CD4-positive, alpha-beta T cell treated with Interleukin-17A for 1 hour (primary cell): ENCODE measurements at regions not wholly inside any gene's neighbourhood (a gene's known extent, or its start where the extent isn't known, plus 50 kb on each side); places are given as distances from the start of the nearest gene placed in this dataset.
"Not testable (repeated sequence)": the region's sequence is repeated elsewhere in the genome, so short reads cannot be mapped to it uniquely, and the experiment has no call there.

ENCODE experiments used
- DNase-seq: peaks from one replicate; pipeline ENCODE4 v3.0.0-alpha.2; 2020

DNA sequence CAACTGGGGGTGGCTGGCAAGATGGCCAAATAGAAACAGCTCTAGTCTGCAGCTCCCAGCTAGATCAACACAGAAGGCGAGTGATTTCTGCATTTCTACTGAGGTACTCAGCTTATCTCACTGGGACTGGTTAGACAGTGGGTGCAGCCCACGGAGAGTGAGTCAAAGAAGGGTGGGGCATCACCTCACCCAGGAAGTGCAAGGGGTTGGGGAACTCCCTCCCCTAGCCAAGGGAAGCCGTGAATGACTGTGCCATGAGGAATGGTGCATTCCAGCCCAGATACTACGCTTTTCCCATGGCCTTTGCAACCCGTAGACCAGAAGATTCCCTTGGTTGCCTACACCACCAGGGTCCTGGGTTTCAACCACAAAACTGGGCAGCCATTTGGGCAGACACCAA lies 452.6 kb downstream of the NR4A2 start:
- not testable (repeated sequence) for DNase-seq

DNA sequence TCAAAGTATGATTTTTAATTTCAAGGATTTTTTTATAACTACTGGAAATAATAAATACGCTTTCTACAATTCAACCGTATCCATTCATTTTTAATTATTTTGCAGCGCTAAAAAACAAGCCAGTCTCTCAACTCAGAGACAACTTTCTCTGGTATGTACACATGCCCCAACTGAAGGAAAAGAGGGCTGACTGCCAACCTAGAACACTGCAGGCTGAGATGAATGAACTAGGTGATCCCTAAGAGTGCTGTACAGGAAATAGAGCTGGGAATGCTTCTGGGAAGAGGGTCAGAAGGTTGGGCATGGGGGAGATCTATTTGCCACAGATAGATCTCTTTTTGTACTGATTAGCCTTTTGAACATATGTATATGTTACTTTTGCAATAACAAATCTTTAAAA lies 460.1 kb downstream of the NR4A2 start:
- no peak for DNase-seq

DNA sequence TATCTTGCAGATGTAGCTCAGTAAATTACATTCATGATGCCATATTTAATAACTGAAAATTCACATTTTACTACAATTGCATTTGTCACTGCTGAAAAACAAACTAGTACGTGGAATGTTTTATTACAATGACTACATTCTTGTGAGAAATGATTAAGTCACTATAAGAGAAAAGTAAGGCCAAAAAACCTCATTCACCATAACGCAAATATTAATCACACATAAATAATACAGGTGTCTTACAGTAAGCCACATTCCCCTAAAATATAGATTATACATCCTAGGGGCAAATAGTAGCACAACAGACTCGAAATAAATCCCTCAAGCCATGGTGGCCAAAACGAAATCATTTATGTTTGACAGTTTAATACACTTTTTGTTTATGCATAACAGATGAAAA lies 460.6 kb downstream of the NR4A2 start:
- no peak for DNase-seq

DNA sequence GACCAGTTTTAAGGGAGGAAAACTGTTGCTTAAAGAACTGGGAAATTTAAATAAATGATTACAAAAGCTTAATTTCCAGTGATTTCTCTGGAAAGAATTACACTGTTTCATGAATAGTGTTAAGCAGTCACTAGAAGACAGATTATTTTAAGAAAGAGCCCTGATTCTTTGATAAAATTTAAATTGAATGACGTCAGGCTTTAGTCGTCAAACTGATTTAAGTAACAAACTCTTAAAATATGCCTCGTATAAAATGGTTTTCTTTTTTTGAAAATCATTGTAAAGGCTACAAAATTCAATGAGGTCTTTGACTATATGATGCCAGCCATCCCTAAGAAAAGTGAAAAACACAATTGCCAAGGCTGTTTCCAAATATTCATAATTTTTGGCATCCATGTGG lies 465.0 kb downstream of the NR4A2 start:
- DNase-seq: no peak

DNA sequence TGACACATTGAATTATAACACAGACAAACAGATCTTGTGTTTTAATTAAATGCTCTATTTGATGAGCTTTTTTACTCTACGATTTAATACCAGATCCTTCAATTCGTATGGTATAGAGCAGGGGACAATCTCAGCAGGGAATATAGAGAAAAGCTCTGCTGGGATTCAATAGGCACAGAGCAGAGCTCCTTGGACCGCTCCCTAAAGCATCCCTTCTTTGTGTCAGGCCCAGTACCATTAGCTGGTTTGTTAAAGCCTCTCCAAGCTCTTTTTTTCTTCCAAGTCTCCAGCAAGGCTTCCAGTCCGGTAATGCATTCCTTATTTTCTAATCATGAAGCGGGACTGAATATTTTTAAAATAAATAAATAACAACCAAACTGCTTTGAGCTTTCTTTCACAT lies 466.0 kb downstream of the NR4A2 start:
- no peak for DNase-seq

DNA sequence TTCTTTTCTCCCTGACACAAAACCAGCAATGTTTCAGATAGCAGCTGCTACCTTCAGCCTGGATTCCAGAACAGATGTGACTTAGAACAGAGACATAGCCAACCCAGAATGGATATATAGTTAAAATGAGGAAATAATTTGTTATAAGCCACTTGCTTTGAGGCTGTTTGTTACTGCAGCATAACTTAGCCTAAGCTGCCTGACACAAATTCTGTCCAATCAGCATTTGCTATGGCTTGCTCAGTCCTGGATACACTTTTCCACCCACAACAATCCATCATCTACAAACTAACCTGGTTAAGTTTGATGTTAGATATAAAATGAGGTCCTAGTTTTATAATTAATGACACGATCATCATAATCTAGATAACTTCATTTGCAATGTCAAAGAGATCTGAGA lies 480.4 kb downstream of the NR4A2 start:
- no peak for DNase-seq

DNA sequence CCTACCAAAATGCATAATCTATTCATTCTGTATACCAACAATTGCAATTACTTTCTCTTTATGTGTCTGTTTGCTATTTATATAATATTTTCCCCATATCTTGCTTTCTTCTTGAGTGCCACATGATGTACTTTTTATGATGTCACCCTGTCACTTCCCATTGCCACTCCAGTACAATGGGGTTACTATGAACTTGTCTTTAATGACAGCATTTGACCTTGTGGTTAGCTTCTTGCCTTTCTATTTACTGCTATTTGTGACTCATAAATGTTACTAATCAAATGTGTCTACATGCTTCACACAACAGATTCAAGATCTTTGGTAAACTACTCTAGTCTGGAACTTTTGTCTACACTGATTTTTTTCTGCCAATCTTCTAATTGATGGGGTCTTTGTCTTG lies 486.3 kb downstream of the NR4A2 start:
- DNase-seq: no peak

DNA sequence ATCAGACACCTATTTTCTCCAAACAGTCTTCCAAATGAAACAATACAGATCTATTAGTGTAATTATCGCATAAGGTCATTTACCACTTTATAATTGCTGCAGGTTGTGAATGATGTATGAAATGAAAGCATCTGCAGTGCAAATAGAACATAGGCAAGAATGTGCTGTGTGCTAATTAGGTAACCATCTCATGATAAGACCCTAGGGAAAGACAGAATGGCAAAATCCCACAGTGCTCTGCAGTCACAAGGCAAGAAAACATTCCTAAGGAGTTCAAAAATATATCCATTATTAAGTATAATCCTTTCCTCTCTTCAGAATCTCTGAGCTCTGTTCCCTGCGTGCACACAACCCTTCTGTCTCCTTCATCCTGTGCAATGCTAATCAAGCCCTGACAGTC lies 488.1 kb downstream of the NR4A2 start:
- DNase-seq: no peak

DNA sequence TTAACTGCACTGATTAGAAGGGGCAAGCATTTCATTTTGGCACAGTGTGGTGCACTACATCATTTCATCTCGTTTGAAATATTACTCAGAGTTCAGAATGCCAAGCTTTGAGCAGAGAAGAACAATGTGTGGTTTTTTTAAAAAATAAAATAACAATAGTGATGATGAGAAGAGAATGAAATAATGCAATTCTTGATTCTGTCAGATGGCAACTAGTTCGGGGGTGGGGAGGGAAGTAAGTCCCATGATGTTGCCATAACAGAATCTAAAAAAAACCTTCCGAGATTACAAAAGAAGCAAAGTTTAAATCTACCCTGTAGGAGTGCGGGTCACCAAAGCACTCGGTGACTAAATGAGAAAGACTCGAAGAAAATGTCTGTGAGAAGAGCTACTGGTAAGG lies 490.4 kb downstream of the NR4A2 start:
- no peak for DNase-seq

DNA sequence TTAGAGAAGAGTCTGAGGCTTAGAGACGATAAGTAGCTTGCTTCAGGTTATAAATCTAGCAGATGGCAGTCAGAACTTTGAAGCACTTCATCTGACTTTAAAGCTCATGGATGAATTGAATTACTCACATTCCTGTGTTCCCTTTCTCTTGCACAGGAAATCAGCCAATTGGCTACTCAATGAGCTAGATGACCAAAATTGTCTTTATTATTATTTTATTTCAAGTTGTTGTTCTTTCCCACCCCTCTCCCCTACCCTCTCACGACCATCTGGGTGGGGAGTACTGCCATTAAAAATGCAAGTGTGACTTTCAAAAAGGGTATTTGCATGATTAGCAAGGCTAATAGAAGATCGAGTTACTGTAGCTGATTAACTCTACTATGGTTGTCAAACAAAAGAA lies 491.1 kb downstream of the NR4A2 start:
- DNase-seq: no peak

DNA sequence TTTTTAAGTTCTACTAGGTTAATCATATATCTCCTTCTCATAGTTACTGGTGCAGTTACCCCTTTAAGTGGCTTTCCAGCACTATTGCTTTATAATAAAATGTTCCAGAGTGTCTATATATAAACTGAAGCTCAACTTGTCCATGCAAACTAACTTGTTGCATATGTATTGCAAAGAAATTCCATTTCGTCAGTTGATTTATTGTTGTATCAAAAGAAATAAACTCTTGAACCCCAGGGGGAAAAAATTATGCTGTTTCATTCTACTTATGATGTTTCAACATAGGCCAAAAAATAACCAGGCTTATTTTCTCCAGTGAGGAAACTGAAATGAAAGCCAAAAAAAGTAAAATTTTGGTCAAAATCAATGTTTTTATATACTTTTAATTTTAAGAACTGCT lies 491.9 kb downstream of the NR4A2 start:
- no peak for DNase-seq

DNA sequence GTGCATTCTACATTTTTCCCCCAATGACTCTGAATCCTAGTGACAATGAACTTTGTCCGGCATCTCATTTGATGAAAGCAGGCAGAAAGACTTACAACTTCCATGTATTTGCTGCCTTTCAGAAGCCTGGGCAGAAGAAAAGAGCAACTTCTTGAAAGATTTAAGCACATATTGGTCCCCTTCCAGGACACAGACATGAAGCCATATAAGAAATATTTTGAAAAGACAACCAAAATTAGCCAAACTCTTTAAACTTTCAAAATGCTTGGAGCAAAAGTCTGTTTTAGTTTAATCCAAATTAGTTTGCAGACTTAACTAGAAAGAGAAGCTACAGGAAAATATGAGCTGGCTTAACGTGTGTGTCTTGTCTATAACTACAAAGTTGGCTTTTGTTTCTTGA lies 492.5 kb downstream of the NR4A2 start:
- no peak for DNase-seq

DNA sequence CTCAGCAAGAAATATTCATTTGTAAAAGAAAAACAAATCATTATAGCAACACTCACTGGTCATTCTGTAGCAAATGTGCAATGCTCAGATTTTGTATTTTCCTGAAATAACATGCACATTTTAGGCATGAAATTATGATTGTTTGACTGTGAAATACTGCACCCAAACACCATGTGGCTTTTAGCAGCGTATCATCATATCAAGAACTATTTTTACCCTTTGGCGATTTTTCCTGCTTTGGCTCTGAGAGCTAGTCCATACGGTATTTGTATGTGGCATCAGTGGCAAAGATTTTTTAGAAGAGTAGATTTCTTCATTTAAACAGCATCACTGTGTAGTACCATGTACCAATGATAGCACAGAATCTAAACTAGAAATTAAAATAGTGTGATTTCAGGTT lies 493.1 kb downstream of the NR4A2 start:
- DNase-seq: no peak

DNA sequence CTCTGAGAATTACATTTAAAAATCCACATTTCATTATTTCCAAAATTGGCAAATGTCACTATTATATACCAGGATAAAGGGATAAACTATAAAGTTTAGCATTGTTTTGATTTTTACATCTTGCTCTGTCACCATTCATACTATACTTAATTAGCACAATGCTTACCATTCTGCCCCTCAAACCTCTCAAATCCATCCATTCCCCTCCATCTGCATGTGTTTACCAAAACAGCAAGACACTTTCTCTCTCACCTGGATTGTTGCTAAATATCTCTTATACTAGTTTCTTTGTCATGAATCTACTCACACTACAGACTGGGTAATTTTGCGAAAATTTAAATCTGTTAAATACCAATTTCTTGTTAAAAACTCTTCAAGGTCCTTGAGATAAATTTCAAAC lies 496.1 kb downstream of the NR4A2 start:
- no peak for DNase-seq

DNA sequence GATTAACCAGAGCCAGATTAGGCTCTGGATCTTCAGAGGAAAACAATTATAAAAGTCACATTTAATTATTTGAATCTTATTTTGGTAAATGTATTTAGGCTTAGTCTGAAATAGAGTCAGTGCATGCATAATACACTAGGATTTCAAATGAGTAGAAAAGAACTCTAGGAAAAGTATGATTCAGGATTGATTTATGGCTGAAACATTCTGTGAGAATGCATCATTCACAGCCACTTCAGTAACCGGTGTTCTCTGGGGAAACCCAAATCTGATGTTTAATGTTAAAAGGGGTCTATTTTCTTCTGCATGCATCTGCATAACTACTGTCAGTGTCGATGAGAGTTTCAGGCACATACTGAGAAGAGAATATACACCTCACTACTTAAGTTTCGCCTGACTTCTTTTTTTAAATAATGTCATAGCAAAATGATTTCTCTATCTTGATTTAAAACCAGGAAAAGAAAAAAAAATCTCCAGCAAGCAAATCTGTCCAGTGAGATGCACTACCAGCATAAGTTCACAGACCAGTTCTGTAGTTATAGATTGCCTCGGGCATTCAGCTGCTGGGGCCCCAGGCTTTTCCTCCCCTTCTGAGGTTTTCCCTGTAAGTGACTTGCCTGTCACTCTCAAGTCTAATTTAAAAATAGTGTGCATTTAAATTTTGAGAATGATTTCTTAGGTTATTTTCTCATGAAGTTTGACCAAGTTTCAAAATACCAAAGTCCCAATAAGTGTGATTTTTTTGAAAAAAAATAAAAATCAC lies 501.5 kb downstream of the NR4A2 start:
- DNase-seq: no peak

DNA sequence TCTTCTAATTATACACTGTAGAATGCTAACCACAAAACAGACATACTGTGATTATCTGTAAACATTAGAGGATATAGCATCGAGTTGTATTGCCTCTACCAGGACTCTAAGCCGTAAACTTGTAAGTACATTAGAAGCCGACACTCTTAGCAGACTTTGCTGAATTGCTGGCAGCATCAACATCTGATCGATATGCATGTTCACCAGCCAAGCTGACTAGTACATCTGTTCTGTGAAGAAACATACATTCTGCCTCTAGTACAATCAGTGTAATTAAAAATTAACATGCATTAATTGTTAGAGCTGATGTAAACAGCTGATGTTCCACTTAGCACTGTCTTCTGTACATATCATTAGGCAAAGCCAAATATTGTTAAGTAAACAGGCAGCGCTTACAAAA lies 502.2 kb downstream of the NR4A2 start:
- DNase-seq: no peak

DNA sequence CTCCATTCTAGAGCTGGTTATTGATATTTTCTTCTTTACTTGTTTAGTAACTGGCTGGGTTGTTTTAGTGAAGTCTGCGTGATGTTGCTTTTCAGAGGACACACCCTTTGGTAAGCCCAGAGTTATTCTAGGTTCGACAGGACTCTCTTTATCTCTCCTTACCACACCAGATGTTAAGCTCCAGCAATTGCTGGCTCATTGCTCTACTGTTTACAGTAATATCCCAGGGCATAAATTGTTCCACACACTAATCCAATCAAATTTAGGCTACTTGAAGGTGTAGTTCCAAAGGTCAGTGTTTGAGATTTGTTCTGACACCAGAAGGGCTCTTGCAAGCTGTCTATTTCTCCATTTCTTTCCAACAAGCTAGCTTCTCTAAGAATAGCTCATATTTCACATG lies 506.6 kb downstream of the NR4A2 start:
- no peak for DNase-seq

DNA sequence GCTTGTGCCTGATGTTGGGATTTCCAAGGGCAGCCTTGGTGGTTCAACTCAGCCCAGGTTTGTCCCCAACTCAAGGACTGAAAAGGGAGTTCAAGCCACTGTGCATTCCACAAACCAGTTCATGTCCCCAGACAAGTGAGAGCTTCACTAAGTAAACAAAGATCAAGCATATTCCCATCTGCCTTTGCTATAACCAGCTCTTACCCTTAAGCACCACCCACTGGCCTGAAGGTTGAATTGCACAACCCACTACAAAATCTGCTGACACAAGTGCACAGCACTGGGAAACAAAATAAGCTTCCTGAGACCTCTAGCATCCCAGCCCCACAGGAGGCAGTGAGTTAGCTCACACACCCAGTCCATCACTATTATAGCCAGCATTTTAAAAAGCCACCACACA lies 516.7 kb downstream of the NR4A2 start:
- no peak for DNase-seq

DNA sequence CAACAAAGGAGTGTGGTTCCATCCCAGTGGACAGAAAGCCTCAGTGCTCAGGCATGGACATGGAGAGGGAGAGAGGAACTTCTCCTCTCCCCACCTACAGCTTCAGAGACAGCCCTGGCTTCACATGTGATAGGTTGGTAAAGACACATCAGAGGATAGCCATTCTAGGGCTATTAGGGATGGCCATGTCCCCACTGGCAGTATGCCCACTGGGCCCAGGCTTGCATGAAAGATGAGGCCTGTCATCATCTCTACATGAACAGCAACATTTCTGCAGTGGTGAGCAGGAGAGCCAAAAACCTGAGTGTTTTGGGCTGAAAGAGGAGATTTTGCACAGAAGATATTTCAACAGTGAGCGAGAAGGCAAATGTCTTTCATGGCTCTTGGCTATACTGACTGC lies 517.2 kb downstream of the NR4A2 start:
- DNase-seq: no peak

DNA sequence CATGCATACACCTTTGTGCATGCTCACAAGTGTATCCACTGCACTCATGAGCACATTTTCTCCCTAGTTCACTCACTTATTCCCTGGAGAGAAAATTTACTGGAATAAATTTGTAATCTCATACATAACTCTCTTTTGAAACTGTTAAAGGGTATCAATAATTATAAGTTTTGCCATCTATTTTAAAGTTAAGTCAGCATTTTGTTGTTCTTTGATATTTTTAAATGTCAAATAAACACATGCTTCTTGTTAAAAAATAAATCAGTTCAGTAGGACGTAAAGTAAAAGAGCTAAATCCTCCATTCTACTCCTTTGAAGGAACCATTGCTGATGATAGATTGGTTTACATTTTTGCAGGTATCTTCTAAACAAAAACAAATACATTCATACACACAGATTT lies 522.1 kb downstream of the NR4A2 start:
- DNase-seq: no peak

DNA sequence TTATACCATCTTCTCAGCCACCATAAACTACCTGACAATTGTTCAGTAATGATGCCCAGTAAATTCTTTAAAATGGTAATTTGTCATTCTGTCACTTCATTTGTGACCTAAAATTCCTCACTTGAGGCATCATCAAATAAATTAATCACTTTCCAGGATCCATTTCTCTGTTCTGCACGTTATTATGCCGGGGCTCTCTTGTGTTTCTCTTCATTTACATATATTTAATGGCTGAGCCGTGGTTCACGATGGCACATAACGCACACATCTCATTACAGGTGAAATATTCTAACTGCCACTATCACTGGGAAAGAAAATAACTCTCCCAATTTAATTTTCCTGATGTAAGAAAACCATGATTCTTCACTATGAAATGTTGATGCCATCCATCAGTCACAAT lies 529.6 kb downstream of the NR4A2 start:
- DNase-seq: no peak

DNA sequence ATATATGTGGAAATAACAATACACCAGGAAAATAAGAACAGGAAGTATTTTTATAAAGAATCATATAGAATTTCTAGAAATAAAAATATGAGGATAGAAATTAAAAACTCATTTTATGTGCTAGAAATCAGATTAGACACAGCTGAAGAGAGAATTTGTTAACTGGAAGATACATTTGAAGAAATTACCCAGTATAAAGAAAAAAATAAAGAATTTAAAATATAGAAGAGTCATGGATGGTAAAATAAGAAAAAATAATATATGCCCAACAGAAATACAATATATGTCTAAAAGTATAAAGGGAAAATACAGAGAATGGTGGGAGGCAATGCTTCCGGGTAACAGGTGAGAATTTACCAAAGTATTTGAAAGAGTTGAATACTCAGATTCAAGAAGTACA lies 539.9 kb downstream of the NR4A2 start:
- no peak for DNase-seq

DNA sequence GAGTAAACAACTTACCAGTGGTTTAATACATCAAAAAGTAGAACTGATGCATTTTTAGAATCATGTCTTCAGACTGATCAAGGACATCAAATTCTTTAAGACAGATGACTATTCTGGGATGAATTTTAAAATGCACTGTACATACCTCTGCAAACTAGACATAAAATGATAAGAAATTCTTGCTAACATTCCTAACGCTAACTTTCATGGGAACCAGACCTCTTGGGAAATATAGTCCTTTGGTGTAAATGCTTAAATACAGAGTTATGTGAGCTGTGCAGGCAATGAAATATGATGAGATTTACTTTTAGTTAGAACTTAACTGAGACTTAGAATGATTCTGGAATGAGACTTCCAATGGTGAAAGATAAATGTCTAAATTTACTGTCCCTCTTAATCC lies 562.0 kb downstream of the NR4A2 start:
- DNase-seq: no peak

DNA sequence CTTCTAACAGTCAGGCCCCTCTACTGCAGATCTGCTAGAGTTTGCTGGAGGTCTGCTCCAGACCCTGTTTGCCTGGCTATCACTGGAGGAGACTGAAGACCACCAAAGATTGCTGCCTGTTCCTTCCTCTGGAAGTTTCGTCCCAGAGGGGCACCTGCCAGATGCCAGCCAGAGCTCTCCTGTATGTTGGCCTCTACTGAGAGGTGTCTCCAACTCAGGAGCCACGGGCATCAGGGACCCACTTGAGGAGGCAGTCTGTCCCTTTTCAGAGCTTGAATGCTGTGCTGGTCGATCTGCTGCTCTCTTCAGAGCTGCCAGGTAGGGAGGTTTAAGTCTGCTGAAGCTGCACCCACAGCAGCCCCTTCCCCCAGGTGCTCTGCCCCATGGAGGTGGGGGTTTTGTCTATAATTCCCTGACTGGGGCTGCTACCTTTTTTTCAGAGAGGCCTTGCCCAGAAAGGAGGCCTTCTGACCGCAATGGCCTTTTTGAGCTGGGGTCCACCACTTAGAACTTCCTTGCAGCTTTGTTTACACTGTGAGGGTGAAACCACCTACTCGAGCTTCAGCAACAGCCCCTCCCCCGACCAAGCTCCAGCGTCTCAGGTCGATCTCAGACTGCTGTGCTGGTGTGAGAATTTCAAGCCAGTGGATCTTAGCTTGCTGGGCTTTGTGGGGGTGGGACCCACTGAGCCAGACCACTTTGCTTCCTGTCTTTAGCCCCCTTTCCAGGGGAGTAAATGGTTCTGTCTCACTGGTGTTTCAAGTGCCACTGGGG lies 566.0 kb downstream of the NR4A2 start:
- DNase-seq: no peak

DNA sequence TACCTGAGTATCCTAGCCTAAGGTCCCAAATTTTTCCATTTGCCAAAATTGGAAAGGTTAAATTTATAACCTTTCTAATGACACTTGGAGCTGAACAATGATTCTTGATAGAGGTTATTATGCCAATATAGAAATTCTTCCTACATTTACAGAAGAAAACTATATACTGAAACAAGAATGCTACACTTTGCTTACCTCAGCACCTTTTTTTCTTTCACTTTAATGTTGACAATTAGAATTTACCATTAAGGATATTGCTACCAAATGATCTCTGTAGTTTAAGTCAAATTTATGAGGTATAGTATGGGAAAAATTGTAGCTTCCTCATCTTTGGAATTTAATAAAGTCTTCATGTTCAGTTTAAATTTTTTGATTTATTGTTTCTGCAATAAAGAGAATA lies 577.0 kb downstream of the NR4A2 start:
- no peak for DNase-seq
